Endothelial cell of umbilical vein (primary cell): ENCODE measurements at regions not wholly inside any gene's neighbourhood (a gene's known extent, or its start where the extent isn't known, plus 50 kb on each side); places are given as distances from the start of the nearest gene placed in this dataset.
A peak's percentile ranks its signal among the peaks of the same experiment; 100 is the strongest.

Experiments
- BruUV-seq: library from RNA; stranded (reverse); fragments of 400-500 nt; replicated peaks from 2 replicates; lab custom pipeline; 2021; lab: Mats Ljungman, UMichigan
- CTCF ChIA-PET: fragments of 300-600, 350-600 bp; sonication (Branson Sonifier 250); formaldehyde crosslinking; loops from one replicate; lab custom pipeline; 2021; ENCODE audit warnings: antibody characterized with exemption, inconsistent platforms; lab: Charles Lee
- POLR2A ChIA-PET: fragments of 300-600, 350-600 bp; sonication (Branson Sonifier 250); formaldehyde crosslinking; loops from one replicate; lab custom pipeline; 2021; ENCODE audit warnings: antibody characterized with exemption, inconsistent platforms; lab: Charles Lee
- DNase-seq: peaks from one replicate; pipeline ENCODE4 v3.0.0-alpha.2; 2011; ENCODE audit warnings: low read depth, low spot score
- FAIRE-seq: peaks from 2 replicates; lab custom pipeline; 2011; peaks lifted over from hg19 to GRCh38; lab: Jason Lieb, UNC
- H2AFZ ChIP-seq: 2 replicates; pipeline ENCODE4 v1.6.0; 2012; ENCODE audit warnings: low read depth, low read length, control low read depth, inconsistent platforms
- H3K27ac ChIP-seq: 2 replicates; pipeline ENCODE4 v1.5.1; 2011; ENCODE audit warnings: low read depth, mild to moderate bottlenecking, control low read depth, low read length, moderate library complexity; ENCODE audit not compliant: insufficient read depth
- H3K27me3 ChIP-seq, 2 experiments: 2 replicates each; pipeline versions ENCODE4 v1.6.0 to v1.6.1; 2011; ENCODE audit warnings: low read length in 2 of 2, mixed read lengths in 1 of 2; ENCODE audit not compliant: control insufficient read depth in 2 of 2, insufficient read depth in 2 of 2
- H3K36me3 ChIP-seq, 2 experiments: 2 replicates in 1 of 2; 3 replicates in 1 of 2; pipeline ENCODE4 v1.5.1; 2011; ENCODE audit warnings: low read length in 2 of 2, mild to moderate bottlenecking in 1 of 2, moderate library complexity in 1 of 2; ENCODE audit not compliant: control insufficient read depth in 2 of 2, insufficient read depth in 2 of 2; ENCODE audit errors: extremely low read depth in 1 of 2
- H3K4me1 ChIP-seq: 3 replicates; pipeline ENCODE4 v1.5.1; 2011; ENCODE audit warnings: mild to moderate bottlenecking, low read length; ENCODE audit not compliant: control insufficient read depth, insufficient read depth; ENCODE audit errors: extremely low read depth
- H3K4me2 ChIP-seq: 2 replicates; pipeline ENCODE4 v1.6.1; 2011; ENCODE audit warnings: low read length, control low read depth, mixed read lengths; ENCODE audit not compliant: insufficient read depth
- H3K4me3 ChIP-seq, 3 experiments: fragments of 200-600 bp in 1 of 3; sonication (generic), shearing (Covaris generic) in 1 of 3; replicated peaks in 1 of 3; 2 replicates each; pipeline ENCODE4 v1.5.1; 2011 to 2016; ENCODE audit warnings: control low read depth in 3 of 3, low read length in 3 of 3, mild to moderate bottlenecking in 2 of 3, inconsistent platforms in 1 of 3, low read depth in 1 of 3, moderate library complexity in 1 of 3; ENCODE audit not compliant: insufficient read depth in 1 of 3
- H3K79me2 ChIP-seq: 2 replicates; pipeline ENCODE4 v1.6.0; 2012; ENCODE audit warnings: low read length, inconsistent platforms; ENCODE audit not compliant: control insufficient read depth, insufficient read depth
- H3K9ac ChIP-seq: replicated peaks from 2 replicates; pipeline ENCODE3; 2011; ENCODE audit warnings: low read length, control low read depth; ENCODE audit not compliant: insufficient read depth; ENCODE audit errors: extremely low read depth
- H3K9me1 ChIP-seq: replicated peaks from 3 replicates; pipeline ENCODE4 v1.6.0; 2011; ENCODE audit warnings: mild to moderate bottlenecking, low read length; ENCODE audit not compliant: control insufficient read depth, insufficient read depth; ENCODE audit errors: extremely low read depth
- H3K9me3 ChIP-seq: replicated peaks from 2 replicates; pipeline ENCODE4 v1.5.1; 2012; ENCODE audit warnings: low read length, inconsistent platforms; ENCODE audit not compliant: control insufficient read depth, insufficient read depth
- H4K20me1 ChIP-seq: replicated peaks from 2 replicates; pipeline ENCODE3; 2011; ENCODE audit warnings: mild to moderate bottlenecking, low read length; ENCODE audit not compliant: control insufficient read depth, insufficient read depth; ENCODE audit errors: extremely low read depth
- CTCF ChIP-seq, 2 donors: IDR thresholded peaks; 1 replicate in 1 of 2; 2 replicates in 1 of 2; pipeline ENCODE4 v1.5.1; 2011; ENCODE audit warnings: low read length in 2 of 2, mild to moderate bottlenecking in 2 of 2, moderate library complexity in 2 of 2, control low read depth in 1 of 2, inconsistent platforms in 1 of 2, low read depth in 1 of 2; ENCODE audit not compliant: insufficient read depth in 1 of 2; ENCODE audit errors: extremely low read depth in 1 of 2
- EZH2 ChIP-seq: IDR thresholded peaks from 2 replicates; pipeline ENCODE4 v1.6.1; 2012; ENCODE audit warnings: borderline replicate concordance, low read depth, mild to moderate bottlenecking, moderate library complexity, low read length, inconsistent platforms; ENCODE audit not compliant: severe bottlenecking
- FOS ChIP-seq: IDR thresholded peaks from 2 replicates; pipeline ENCODE4 v1.6.1; 2011; ENCODE audit warnings: mild to moderate bottlenecking, low read length, moderate library complexity, borderline replicate concordance; ENCODE audit not compliant: insufficient read depth
- GATA2 ChIP-seq: IDR thresholded peaks from 2 replicates; pipeline ENCODE4 v1.7.0; 2011; ENCODE audit warnings: low read depth, mild to moderate bottlenecking, moderate library complexity, mixed read lengths, low read length; ENCODE audit not compliant: insufficient read length, insufficient read depth
- JUN ChIP-seq: IDR thresholded peaks from 2 replicates; pipeline ENCODE4 v1.6.1; 2011; ENCODE audit warnings: borderline replicate concordance, low read depth; ENCODE audit not compliant: insufficient read length, insufficient read depth
- MAX ChIP-seq: IDR thresholded peaks from 2 replicates; pipeline ENCODE4 v1.6.1; 2011; ENCODE audit not compliant: insufficient read depth, insufficient read length
- MYC ChIP-seq: IDR thresholded peaks from one replicate; pipeline ENCODE4 v1.6.1; 2011; ENCODE audit warnings: mild to moderate bottlenecking, low read depth, low read length
- POLR2A ChIP-seq: IDR thresholded peaks from 2 replicates; pipeline ENCODE4 v1.6.1; 2012; ENCODE audit warnings: low read depth, mild to moderate bottlenecking, control low read depth, low read length
- POLR2AphosphoS5 ChIP-seq: IDR thresholded peaks from 2 replicates; pipeline ENCODE4 v1.6.1; 2012; ENCODE audit warnings: low read depth, mild to moderate bottlenecking, control low read depth, low read length, moderate library complexity; ENCODE audit not compliant: insufficient read depth
- dilution Hi-C: fragments of 300-500 bp; cut with MboI; formaldehyde crosslinking; loops from one replicate; pipeline ENCODE4 v1.15.0; 2019; ENCODE audit warnings: low sequenced_read_pairs; ENCODE audit not compliant: extremely low pct_ligation_motif_present
- intact Hi-C: fragments of 100-400 bp; cut with micrococcal nuclease; formaldehyde crosslinking; loops from one replicate; pipeline ENCODE4 v1.10.0; 2022

GRCh38 chr17:69716556-69716955, 302.1 kb downstream of the MAP2K6 start:
- DNase-seq = no peak
- CTCF ChIA-PET = interaction anchor here (1.2 kb wide), 1 partner anchor 14 kb away, joined by 3 read pairs; no protein-coding TSS in a partner anchor
- TF ChIP-seq POLR2A = no peak
- TF ChIP-seq MYC = no peak
- no peak for TF ChIP-seq CTCF (IDR thresholded peaks at IDR 0.05; ENCODE audit: extremely low read depth in 1 of 2, insufficient read depth in 1 of 2, low read depth in 1 of 2, low read length in 2 of 2)
- no peak for TF ChIP-seq EZH2
- no peak for TF ChIP-seq FOS
- TF ChIP-seq MAX = no peak
- TF ChIP-seq GATA2 = no peak
- TF ChIP-seq JUN = no peak
- TF ChIP-seq POLR2AphosphoS5 = no peak

More at GRCh38 chr17:69716556-69716955, 302.1 kb downstream of the MAP2K6 start:
- peak; percentile 37 for FAIRE-seq
- no peaks in the 10 kb centered on the region for H3K36me3 ChIP-seq
- dilution Hi-C loops = no loop called here
- no peaks in the 10 kb centered on the region for H3K9me3 ChIP-seq
- no TSS peak for BruUV-seq
- intact Hi-C loops = no loop called here
- no peaks in the 10 kb centered on the region for H3K27me3 ChIP-seq
- no peak overlapping the region for H3K9ac ChIP-seq
- no peaks in the 10 kb centered on the region for H4K20me1 ChIP-seq
- H3K27ac ChIP-seq = no peak overlapping the region
- H3K4me3 ChIP-seq = no peak overlapping the region
- no peak overlapping the region for H3K4me2 ChIP-seq
- H3K4me1 ChIP-seq = no peaks in the 10 kb centered on the region
- H2AFZ ChIP-seq = no peak overlapping the region
- POLR2A ChIA-PET = no interaction called here
- H3K9me1 ChIP-seq = no peaks in the 10 kb centered on the region
- no peaks in the 10 kb centered on the region for H3K79me2 ChIP-seq
